HepG2 (cell line): ENCODE measurements at regions not wholly inside any gene's neighbourhood (a gene's known extent, or its start where the extent isn't known, plus 50 kb on each side); places are given as distances from the start of the nearest gene placed in this dataset.

Experiments
- ATF7 ChIP-seq, 2 experiments: fragments of 450-650 bp in 1 of 2; sonication (generic) in 1 of 2; formaldehyde crosslinking in 1 of 2; IDR thresholded peaks; 2 replicates each; pipeline versions ENCODE4 v1.4.0 to v1.6.1; 2016 to 2020; ENCODE audit warnings: antibody characterized with exemption in 1 of 2, mild to moderate bottlenecking in 1 of 2, missing genetic modification reagents in 1 of 2
- ZNF432 ChIP-seq: sonication (generic); formaldehyde crosslinking; IDR thresholded peaks from 2 replicates; pipeline ENCODE4 v1.5.0; 2020; ENCODE audit warnings: missing genetic modification reagents, mild to moderate bottlenecking, borderline replicate concordance
- ZNF501 ChIP-seq: sonication (generic); formaldehyde crosslinking; IDR thresholded peaks from 2 replicates; pipeline ENCODE4 v1.5.1; 2020; ENCODE audit warnings: mild to moderate bottlenecking, moderate library complexity, missing genetic modification reagents

- no peak for TF ChIP-seq ZNF432 (CRISPR knock-in tag)
- no peak for TF ChIP-seq ZNF501
- TF ChIP-seq ATF7 (IDR thresholded peaks at IDR 0.05): peak; percentile 89
- no peak for TF ChIP-seq ATF7 (CRISPR knock-in tag; IDR thresholded peaks at IDR 0.05)
Observed at GRCh38 chr14:89719366-89720075, 235.0 kb downstream of the EFCAB11 start.
